GM23338 (cell line): ENCODE measurements at regions not wholly inside any gene's neighbourhood (a gene's known extent, or its start where the extent isn't known, plus 50 kb on each side); places are given as distances from the start of the nearest gene placed in this dataset.

Source experiments
- ATAC-seq: fragments of 200-7000 bp; cut with Tn5 transposase; 3 replicates; pipeline ENCODE4 v1.9.1; 2020
- DNase-seq: peaks from one replicate; pipeline ENCODE4 v3.0.0-alpha.2; 2015; ENCODE audit warnings: low spot score
- H2AFZ ChIP-seq: fragments of 200-600 bp; sonication (generic); 2 replicates; pipeline ENCODE4 v1.8.0; 2016; ENCODE audit warnings: antibody characterized with exemption, mild to moderate bottlenecking, moderate library complexity
- H3F3A ChIP-seq: fragments of 200-600 bp; sonication (generic); replicated peaks from 2 replicates; pipeline ENCODE4 v1.8.0; 2017; ENCODE audit warnings: antibody characterized with exemption, mixed run types, low read depth
- H3K27ac ChIP-seq: fragments of 200-600 bp; sonication (generic); 2 replicates; pipeline ENCODE4 v1.6.1; 2016; ENCODE audit warnings: low read depth
- H3K27me3 ChIP-seq: fragments of 200-600 bp; sonication (generic); 2 replicates; pipeline ENCODE4 v1.8.0; 2016; ENCODE audit warnings: mild to moderate bottlenecking, mixed run types, moderate library complexity; ENCODE audit not compliant: insufficient read depth
- H3K36me3 ChIP-seq: fragments of 200-600 bp; sonication (generic); 2 replicates; pipeline ENCODE4 v1.8.0; 2016; ENCODE audit warnings: mild to moderate bottlenecking; ENCODE audit not compliant: insufficient read depth
- H3K4me1 ChIP-seq: fragments of 200-600 bp; sonication (generic); 2 replicates; pipeline ENCODE4 v1.8.0; 2016; ENCODE audit warnings: mild to moderate bottlenecking, moderate library complexity; ENCODE audit not compliant: insufficient read depth
- H3K4me2 ChIP-seq: fragments of 200-600 bp; sonication (generic); 2 replicates; pipeline ENCODE4 v1.7.1; 2017; ENCODE audit warnings: mixed run types
- H3K4me3 ChIP-seq: fragments of 200-600 bp; sonication (generic); 2 replicates; pipeline ENCODE4 v1.6.1; 2016; ENCODE audit warnings: mixed run types
- H3K79me2 ChIP-seq: fragments of 200-600 bp; sonication (generic); replicated peaks from 2 replicates; pipeline ENCODE4 v1.8.0; 2017; ENCODE audit warnings: mild to moderate bottlenecking; ENCODE audit not compliant: insufficient read depth
- H3K9me2 ChIP-seq: fragments of 200-600 bp; sonication (generic); 2 replicates; pipeline ENCODE4 v1.8.0; 2017; ENCODE audit not compliant: insufficient read depth
- H4K20me1 ChIP-seq: fragments of 200-600 bp; sonication (generic); replicated peaks from 2 replicates; pipeline ENCODE4 v1.8.0; 2017; ENCODE audit warnings: mild to moderate bottlenecking; ENCODE audit not compliant: insufficient read depth
- H3K27ac Mint-ChIP-seq: 2 replicates; pipeline ENCODE4 v1.8.0; 2020; ENCODE audit warnings: inconsistent platforms, mild to moderate bottlenecking, moderate library complexity, mixed read lengths
- H3K27me3 Mint-ChIP-seq: 3 replicates; pipeline ENCODE4 v1.8.0; 2022; ENCODE audit warnings: low read depth, mild to moderate bottlenecking, moderate library complexity, mixed read lengths, inconsistent platforms; ENCODE audit not compliant: insufficient read depth, poor library complexity
- H3K36me3 Mint-ChIP-seq: 3 replicates; pipeline ENCODE4 v1.8.0; 2021; ENCODE audit warnings: low read depth, mild to moderate bottlenecking, inconsistent platforms, moderate library complexity, mixed read lengths
- H3K4me1 Mint-ChIP-seq: 3 replicates; pipeline ENCODE4 v1.8.0; 2020; ENCODE audit warnings: mild to moderate bottlenecking, inconsistent platforms, mixed read lengths
- H3K4me3 Mint-ChIP-seq: 3 replicates; pipeline ENCODE4 v1.8.0; 2021; ENCODE audit warnings: moderate library complexity, mild to moderate bottlenecking, inconsistent platforms, mixed read lengths
- H3K9me3 Mint-ChIP-seq: 3 replicates; pipeline ENCODE4 v1.8.0; 2020; ENCODE audit warnings: moderate library complexity, mild to moderate bottlenecking, inconsistent platforms, mixed read lengths
- CREB1 ChIP-seq: fragments of 250-450 bp; sonication (Bioruptor Pico); IDR thresholded peaks from 2 replicates; pipeline ENCODE4 v1.5.0; 2020; ENCODE audit warnings: low read depth, mild to moderate bottlenecking, moderate library complexity
- CTCF ChIP-seq, 2 experiments: fragments of 200-600 bp in 1 of 2; sonication (generic) in 1 of 2; conservative IDR thresholded peaks; 2 replicates each; pipeline versions ENCODE4 v1.5.1 to v1.6.1; 2016 to 2017; ENCODE audit warnings: antibody characterized with exemption in 2 of 2, low read depth in 2 of 2, mild to moderate bottlenecking in 2 of 2, moderate library complexity in 1 of 2
- ETS1 ChIP-seq: IDR thresholded peaks from 2 replicates; pipeline ENCODE4 v1.6.1; 2016; ENCODE audit warnings: antibody characterized with exemption
- EZH2 ChIP-seq: fragments of 200-600 bp; sonication (generic); IDR thresholded peaks from one replicate; pipeline ENCODE4 v1.8.0; 2017; ENCODE audit warnings: antibody characterized with exemption, mild to moderate bottlenecking, low read depth; ENCODE audit not compliant: unreplicated experiment
- EZH2phosphoT487 ChIP-seq: fragments of 200-600 bp; sonication (generic); IDR thresholded peaks from one replicate; pipeline ENCODE4 v1.8.1; 2018; ENCODE audit warnings: antibody characterized with exemption; ENCODE audit not compliant: unreplicated experiment
- JUNB ChIP-seq: IDR thresholded peaks from one replicate; pipeline ENCODE4 v1.6.1; 2016; ENCODE audit warnings: antibody characterized with exemption; ENCODE audit not compliant: unreplicated experiment
- NANOG ChIP-seq: IDR thresholded peaks from 2 replicates; pipeline ENCODE4 v1.6.1; 2016; ENCODE audit warnings: antibody characterized with exemption, borderline replicate concordance
- POLR2AphosphoS5 ChIP-seq: IDR thresholded peaks from 2 replicates; pipeline ENCODE4 v1.6.1; 2016; ENCODE audit warnings: antibody characterized with exemption, low read depth
- REST ChIP-seq: IDR thresholded peaks from one replicate; pipeline ENCODE4 v1.6.1; 2018; ENCODE audit warnings: antibody characterized with exemption; ENCODE audit not compliant: unreplicated experiment
- STAT1 ChIP-seq: IDR thresholded peaks from one replicate; pipeline ENCODE4 v1.6.1; 2016; ENCODE audit warnings: antibody characterized with exemption; ENCODE audit not compliant: unreplicated experiment
- ZNF114 ChIP-seq: fragments of 250-450 bp; sonication (Bioruptor Pico); IDR thresholded peaks from 2 replicates; pipeline ENCODE4 v1.5.0; 2020; ENCODE audit warnings: mild to moderate bottlenecking, moderate library complexity
- ZNF331 ChIP-seq: fragments of 250-450 bp; sonication (Bioruptor Pico); IDR thresholded peaks from 2 replicates; pipeline ENCODE4 v1.5.0; 2020; ENCODE audit warnings: low read depth, mild to moderate bottlenecking, moderate library complexity
- ZNF462 ChIP-seq: fragments of 250-450 bp; sonication (Bioruptor Pico); IDR thresholded peaks from 2 replicates; pipeline ENCODE4 v1.5.0; 2020; ENCODE audit warnings: mild to moderate bottlenecking, moderate library complexity

GRCh38 chr6:164827537-164827936 is 481.9 kb downstream of the C6orf118 start:
- TF ChIP-seq JUNB (no peak), ZNF331 (CRISPR knock-in tag) (no peak), ZNF114 (no peak), CREB1 (CRISPR knock-in tag) (no peak), CTCF (conservative IDR thresholded peaks at IDR 0.05; ENCODE audit: low read depth in 2 of 2) (no peak), EZH2phosphoT487 (no peak), EZH2 (no peak), NANOG (no peak), POLR2AphosphoS5 (no peak), REST (no peak), ZNF462 (CRISPR knock-in tag) (no peak), ETS1 (no peak), STAT1 (no peak)
- Histone ChIP-seq H4K20me1 (no peaks in the 10 kb centered on the region), H3K9me2 (no peaks in the 10 kb centered on the region), H3F3A (no peaks in the 10 kb centered on the region), H3K79me2 (no peaks in the 10 kb centered on the region), H3K4me3 (no peak overlapping the region), H3K4me2 (no peak overlapping the region), H2AFZ (peak overlapping the region; percentile 88; the same call in 1 of the 2 replicates), H3K27ac (no peak overlapping the region), H3K27me3 (no peaks in the 10 kb centered on the region), H3K36me3 (no peaks in the 10 kb centered on the region), H3K4me1 (no peaks in the 10 kb centered on the region)
- Mint-ChIP-seq H3K27me3 (peaks cover 4% of the 10 kb centered on the region), H3K4me3 (no peak overlapping the region), H3K9me3 (peaks cover under 1% of the 10 kb centered on the region; the same call in 2 of the 3 replicates), H3K4me1 (no peaks in the 10 kb centered on the region), H3K36me3 (no peaks in the 10 kb centered on the region), H3K27ac (peak overlapping the region; percentile 56; the same call in 1 of the 2 replicates)
- DNase-seq, result no peak
- ATAC-seq, result no peak
